Panc1 (cell line): ENCODE measurements at regions not wholly inside any gene's neighbourhood (a gene's known extent, or its start where the extent isn't known, plus 50 kb on each side); places are given as distances from the start of the nearest gene placed in this dataset.

Source experiments
- POLR2AphosphoS5 ChIP-seq: IDR thresholded peaks from 2 replicates; pipeline ENCODE4 v1.6.1; 2012; ENCODE audit warnings: mild to moderate bottlenecking, low read depth, low read length, moderate library complexity
- SIN3A ChIP-seq: IDR thresholded peaks from 2 replicates; pipeline ENCODE4 v1.6.1; 2012; ENCODE audit warnings: low read depth, mild to moderate bottlenecking, low read length, moderate library complexity, borderline replicate concordance; ENCODE audit not compliant: insufficient read depth
- TCF7L2 ChIP-seq: IDR thresholded peaks from 2 replicates; pipeline ENCODE4 v1.6.1; 2011; ENCODE audit warnings: mild to moderate bottlenecking, low read depth, low read length, inconsistent platforms
- TF ChIP-seq, protein P1 (sequence below): fragments of 450-650 bp; IDR thresholded peaks from 2 replicates; pipeline ENCODE4 v1.5.1; 2017; ENCODE audit warnings: mild to moderate bottlenecking

DNA sequence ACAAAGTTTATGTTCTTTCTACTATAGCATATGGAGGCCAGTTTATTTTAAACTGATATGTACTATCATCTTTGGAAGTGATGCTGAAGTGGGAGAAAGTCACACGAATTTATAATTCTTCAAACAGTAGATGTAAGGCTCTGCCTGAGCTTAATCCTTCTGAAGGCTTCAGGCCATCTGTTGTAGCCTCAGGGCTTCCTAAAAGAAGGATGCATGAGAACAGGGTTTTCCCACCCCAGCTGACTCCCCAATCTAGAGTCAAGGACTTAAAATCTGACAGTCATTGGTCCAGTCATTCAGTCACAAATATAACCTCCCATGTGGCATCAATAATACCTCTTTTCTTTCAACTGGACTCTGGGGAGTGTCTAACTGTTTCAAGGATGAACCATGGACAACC, 330.5 kb downstream of the KCNS3 start:
- TF ChIP-seq SIN3A (no peak), POLR2AphosphoS5 (no peak), TCF7L2 (no peak)
- TF ChIP-seq, protein P1, sequence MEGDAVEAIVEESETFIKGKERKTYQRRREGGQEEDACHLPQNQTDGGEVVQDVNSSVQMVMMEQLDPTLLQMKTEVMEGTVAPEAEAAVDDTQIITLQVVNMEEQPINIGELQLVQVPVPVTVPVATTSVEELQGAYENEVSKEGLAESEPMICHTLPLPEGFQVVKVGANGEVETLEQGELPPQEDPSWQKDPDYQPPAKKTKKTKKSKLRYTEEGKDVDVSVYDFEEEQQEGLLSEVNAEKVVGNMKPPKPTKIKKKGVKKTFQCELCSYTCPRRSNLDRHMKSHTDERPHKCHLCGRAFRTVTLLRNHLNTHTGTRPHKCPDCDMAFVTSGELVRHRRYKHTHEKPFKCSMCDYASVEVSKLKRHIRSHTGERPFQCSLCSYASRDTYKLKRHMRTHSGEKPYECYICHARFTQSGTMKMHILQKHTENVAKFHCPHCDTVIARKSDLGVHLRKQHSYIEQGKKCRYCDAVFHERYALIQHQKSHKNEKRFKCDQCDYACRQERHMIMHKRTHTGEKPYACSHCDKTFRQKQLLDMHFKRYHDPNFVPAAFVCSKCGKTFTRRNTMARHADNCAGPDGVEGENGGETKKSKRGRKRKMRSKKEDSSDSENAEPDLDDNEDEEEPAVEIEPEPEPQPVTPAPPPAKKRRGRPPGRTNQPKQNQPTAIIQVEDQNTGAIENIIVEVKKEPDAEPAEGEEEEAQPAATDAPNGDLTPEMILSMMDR, result no peak
